ENCODE measurements at regions not wholly inside any gene's neighbourhood (a gene's known extent, or its start where the extent isn't known, plus 50 kb on each side); places are given as distances from the start of the nearest gene placed in this dataset.

DNA sequence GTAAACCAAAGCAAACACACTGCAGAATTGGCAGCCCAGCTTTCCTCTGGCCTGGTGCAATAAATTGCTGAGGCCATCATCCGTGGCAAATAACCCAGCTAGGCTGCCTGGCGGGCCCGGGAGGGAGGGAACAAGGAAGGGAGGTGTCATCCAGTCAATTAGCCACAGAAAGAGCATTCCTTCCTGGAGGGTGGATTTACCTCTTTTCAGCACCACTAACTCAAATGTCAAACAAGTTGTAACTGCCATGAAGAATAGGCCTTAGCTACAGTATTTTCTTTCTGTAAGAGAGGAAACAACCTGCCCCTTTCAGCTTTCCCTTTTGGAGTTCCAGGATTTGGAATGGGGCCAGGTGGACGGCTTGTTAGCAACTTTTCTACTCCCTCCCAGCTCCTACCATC lies 163.8 kb upstream of the BDNF start:
- TF ChIP-seq EZH2 (IDR thresholded peaks at IDR 0.05; ENCODE audit: insufficient read depth, poor library complexity, severe bottlenecking) (no peak), EZH2phosphoT487 (IDR thresholded peaks at IDR 0.05; ENCODE audit: insufficient read depth, low read depth) (no peak)

Measured in GM23248 (cell line).